ENCODE measurements at regions not wholly inside any gene's neighbourhood (a gene's known extent, or its start where the extent isn't known, plus 50 kb on each side); places are given as distances from the start of the nearest gene placed in this dataset.

DNA sequence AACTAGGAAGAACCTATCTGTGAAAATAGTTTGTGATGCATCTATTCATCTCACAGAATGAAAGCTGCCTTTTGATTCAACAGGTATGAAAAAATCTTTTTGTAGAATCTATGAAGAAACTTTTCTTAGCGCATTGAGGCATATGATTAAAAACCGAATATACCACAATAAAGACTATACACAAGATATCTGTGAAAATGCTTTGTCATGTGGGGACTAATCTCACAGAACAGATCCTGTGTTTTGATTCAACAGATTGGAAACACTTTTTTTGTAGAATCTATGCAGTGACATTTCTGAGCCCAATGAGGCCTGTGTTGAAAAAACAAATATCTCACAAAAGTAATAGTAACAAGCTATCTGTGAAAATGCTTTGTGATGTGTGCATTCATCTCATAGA, 2247.5 kb downstream of the TP53TG3F start:
- Histone ChIP-seq H3K4me3 (no peak overlapping the region), H3K9me3 (no peaks in the 10 kb centered on the region), H3K4me1 (no peaks in the 10 kb centered on the region), H3K36me3 (no peaks in the 10 kb centered on the region), H3K27ac (no peak overlapping the region), H3K27me3 (no peaks in the 10 kb centered on the region)
- in situ Hi-C loops (cut with MboI; ENCODE audit: low sequenced_read_pairs in 4 of 4) (no loop called here), intact Hi-C loops (cut with DNase I; ENCODE audit: low total_unique reads) (no loop called here)
- DNase-seq (no peak), ATAC-seq (no peak)
- no peak for TF ChIP-seq POLR2A (IDR thresholded peaks at IDR 0.05)
- TF ChIP-seq, protein P1, sequence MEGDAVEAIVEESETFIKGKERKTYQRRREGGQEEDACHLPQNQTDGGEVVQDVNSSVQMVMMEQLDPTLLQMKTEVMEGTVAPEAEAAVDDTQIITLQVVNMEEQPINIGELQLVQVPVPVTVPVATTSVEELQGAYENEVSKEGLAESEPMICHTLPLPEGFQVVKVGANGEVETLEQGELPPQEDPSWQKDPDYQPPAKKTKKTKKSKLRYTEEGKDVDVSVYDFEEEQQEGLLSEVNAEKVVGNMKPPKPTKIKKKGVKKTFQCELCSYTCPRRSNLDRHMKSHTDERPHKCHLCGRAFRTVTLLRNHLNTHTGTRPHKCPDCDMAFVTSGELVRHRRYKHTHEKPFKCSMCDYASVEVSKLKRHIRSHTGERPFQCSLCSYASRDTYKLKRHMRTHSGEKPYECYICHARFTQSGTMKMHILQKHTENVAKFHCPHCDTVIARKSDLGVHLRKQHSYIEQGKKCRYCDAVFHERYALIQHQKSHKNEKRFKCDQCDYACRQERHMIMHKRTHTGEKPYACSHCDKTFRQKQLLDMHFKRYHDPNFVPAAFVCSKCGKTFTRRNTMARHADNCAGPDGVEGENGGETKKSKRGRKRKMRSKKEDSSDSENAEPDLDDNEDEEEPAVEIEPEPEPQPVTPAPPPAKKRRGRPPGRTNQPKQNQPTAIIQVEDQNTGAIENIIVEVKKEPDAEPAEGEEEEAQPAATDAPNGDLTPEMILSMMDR (IDR thresholded peaks at IDR 0.05 in 4 of 5, conservative IDR thresholded peaks at IDR 0.05 in 1 of 5), result no peak

DNA sequence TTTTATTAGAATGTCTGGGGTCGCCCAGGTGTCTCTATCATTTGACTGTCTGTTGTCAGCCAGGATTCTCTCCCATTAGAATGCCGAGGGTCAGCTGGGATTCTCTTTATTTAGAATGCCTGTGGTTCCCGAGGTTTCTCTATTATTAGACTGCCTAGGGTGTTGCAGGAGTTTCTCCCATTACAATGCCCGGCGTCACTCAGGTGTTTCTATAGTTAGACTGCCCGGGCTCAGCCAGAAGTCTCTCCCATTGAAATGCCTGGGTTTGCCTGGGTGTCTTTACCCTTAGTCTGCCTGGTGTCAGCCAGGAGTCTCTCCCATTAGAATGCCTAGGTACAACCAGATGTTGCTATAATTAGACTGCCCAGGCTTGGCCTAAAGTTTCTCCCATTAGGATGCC, 2252.0 kb downstream of the TP53TG3F start:
- Histone ChIP-seq H3K36me3 (no peaks in the 10 kb centered on the region), H3K4me1 (no peaks in the 10 kb centered on the region), H3K27ac (no peak overlapping the region), H3K27me3 (no peaks in the 10 kb centered on the region), H3K4me3 (no peak overlapping the region), H3K9me3 (no peaks in the 10 kb centered on the region)
- DNase-seq, result no peak
- in situ Hi-C loops (cut with MboI; ENCODE audit: low sequenced_read_pairs in 4 of 4) (no loop called here), intact Hi-C loops (cut with DNase I; ENCODE audit: low total_unique reads) (no loop called here)
- TF ChIP-seq, protein P1 (IDR thresholded peaks at IDR 0.05 in 4 of 5, conservative IDR thresholded peaks at IDR 0.05 in 1 of 5), result no peak
- no peak for TF ChIP-seq POLR2A (IDR thresholded peaks at IDR 0.05)
- ATAC-seq, result no peak

DNA sequence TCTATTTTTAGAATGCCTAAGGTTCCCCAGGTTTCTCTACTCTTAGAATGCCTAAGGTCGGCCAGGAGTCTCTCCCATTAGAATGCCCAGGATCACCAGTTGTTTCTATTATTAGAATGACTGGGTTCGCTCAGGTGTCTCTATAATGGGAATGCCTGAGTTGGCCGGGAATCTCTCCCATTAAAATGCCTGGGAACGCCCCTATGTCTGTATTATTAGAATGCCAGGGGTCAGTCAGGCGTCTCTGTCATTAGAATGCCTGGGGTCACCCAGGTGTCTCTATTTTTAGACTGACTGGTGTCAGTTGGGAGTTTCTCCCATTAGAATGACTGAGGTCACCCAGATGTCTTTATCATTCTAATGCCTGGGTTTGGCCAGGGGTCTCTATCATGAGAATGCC, 2252.5 kb downstream of the TP53TG3F start:
- intact Hi-C loops (cut with DNase I; ENCODE audit: low total_unique reads) (no loop called here), in situ Hi-C loops (cut with MboI; ENCODE audit: low sequenced_read_pairs in 4 of 4) (no loop called here)
- no peaks in the 10 kb centered on the region for H3K27me3 ChIP-seq
- H3K27ac ChIP-seq, result no peak overlapping the region
- no peaks in the 10 kb centered on the region for H3K36me3 ChIP-seq
- ATAC-seq (no peak), DNase-seq (no peak)
- H3K4me1 ChIP-seq, result no peaks in the 10 kb centered on the region
- H3K9me3 ChIP-seq, result no peaks in the 10 kb centered on the region
- TF ChIP-seq, protein P1 (IDR thresholded peaks at IDR 0.05 in 4 of 5, conservative IDR thresholded peaks at IDR 0.05 in 1 of 5), result no peak
- no peak for TF ChIP-seq POLR2A (IDR thresholded peaks at IDR 0.05)
- H3K4me3 ChIP-seq, result no peak overlapping the region

DNA sequence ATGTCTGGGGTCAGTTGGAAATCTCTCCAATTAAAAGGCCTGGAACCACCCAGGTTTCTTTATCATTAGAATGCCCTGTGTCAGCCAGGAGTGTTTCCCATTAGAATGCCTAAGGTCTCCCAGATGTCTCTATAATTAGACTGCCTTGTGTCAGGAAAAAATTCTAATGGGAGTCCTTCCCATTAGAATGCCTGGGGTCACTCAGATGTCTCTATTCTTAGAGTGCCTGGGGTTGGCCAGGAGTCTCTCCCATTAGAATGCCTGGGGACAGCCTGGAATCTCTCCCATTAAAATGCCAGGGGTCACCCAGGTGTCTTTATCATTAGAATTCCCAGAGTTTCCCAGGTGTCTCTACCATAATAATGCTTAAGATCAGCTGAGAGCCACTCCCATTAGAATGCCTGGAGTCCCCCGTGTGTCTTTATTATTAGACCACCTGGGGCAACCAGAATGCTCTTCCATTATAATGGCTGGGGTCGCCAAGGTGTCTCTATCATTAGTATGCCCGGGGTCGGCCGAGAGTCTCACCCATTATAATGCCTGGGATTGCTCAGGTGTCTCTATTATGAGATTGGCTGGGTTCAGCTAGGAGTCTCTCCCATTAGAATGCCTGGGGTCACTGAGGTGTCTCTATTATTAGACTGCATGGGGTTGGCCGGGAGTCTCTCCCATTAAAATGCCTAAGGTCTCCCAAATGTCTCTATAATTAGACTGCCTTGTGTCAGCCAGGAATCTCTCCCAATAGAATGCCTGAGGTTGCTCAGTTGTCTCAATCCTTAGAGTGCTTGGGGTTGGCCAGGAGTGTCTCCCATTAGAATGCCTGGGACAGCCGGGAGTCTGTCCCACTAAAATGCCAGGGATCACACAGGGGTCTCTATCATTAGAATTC, 2254.6 kb downstream of the TP53TG3F start:
- no peak for ATAC-seq
- H3K27ac ChIP-seq, result no peak overlapping the region
- no peaks in the 10 kb centered on the region for H3K36me3 ChIP-seq
- H3K4me1 ChIP-seq, result no peaks in the 10 kb centered on the region
- intact Hi-C loops (cut with DNase I; ENCODE audit: low total_unique reads) (no loop called here), in situ Hi-C loops (cut with MboI; ENCODE audit: low sequenced_read_pairs in 4 of 4) (no loop called here)
- TF ChIP-seq POLR2A (IDR thresholded peaks at IDR 0.05), result no peak
- TF ChIP-seq, protein P1 (IDR thresholded peaks at IDR 0.05 in 4 of 5, conservative IDR thresholded peaks at IDR 0.05 in 1 of 5), result no peak
- H3K4me3 ChIP-seq, result no peak overlapping the region
- H3K27me3 ChIP-seq, result no peaks in the 10 kb centered on the region
- DNase-seq, result no peak
- H3K9me3 ChIP-seq, result no peaks in the 10 kb centered on the region

Data from gastrocnemius medialis (tissue), 4 donors.